WTC11 (cell line): ENCODE measurements at regions not wholly inside any gene's neighbourhood (a gene's known extent, or its start where the extent isn't known, plus 50 kb on each side); places are given as distances from the start of the nearest gene placed in this dataset.

ENCODE experiments used
- ATAC-seq: fragments of 200-7000 bp; cut with Tn5 transposase; 2 replicates; pipeline ENCODE4 v1.10.0; 2021; ENCODE audit warnings: mild to moderate bottlenecking, moderate library complexity
- CTCF ChIA-PET: fragments of 300-600 bp; sonication (Branson Sonifier 250); formaldehyde crosslinking; loops from one replicate; lab custom pipeline; 2021; ENCODE audit warnings: antibody characterized with exemption; lab: Charles Lee
- POLR2A ChIA-PET: fragments of 350-600 bp; sonication (Branson Sonifier 250); formaldehyde crosslinking; loops from one replicate; lab custom pipeline; 2021; ENCODE audit warnings: antibody characterized with exemption; lab: Charles Lee
- DNase-seq: peaks from one replicate; pipeline ENCODE4 v3.0.0; 2021; ENCODE audit warnings: low spot score
- H3K27ac Mint-ChIP-seq: 2 replicates; pipeline ENCODE4 v1.8.0; 2021; ENCODE audit warnings: mixed read lengths
- H3K27me3 Mint-ChIP-seq: 2 replicates; pipeline ENCODE4 v1.8.0; 2021; ENCODE audit warnings: low read depth, mild to moderate bottlenecking, moderate library complexity, mixed read lengths
- H3K36me3 Mint-ChIP-seq: 2 replicates; pipeline ENCODE4 v1.8.0; 2021; ENCODE audit warnings: mixed read lengths
- H3K4me1 Mint-ChIP-seq: 2 replicates; pipeline ENCODE4 v1.8.0; 2022; ENCODE audit warnings: mixed read lengths
- H3K4me3 Mint-ChIP-seq: 2 replicates; pipeline ENCODE4 v1.8.0; 2021; ENCODE audit warnings: mild to moderate bottlenecking, moderate library complexity, mixed read lengths
- H3K9me3 Mint-ChIP-seq: 2 replicates; pipeline ENCODE4 v1.8.0; 2021; ENCODE audit warnings: mixed read lengths
- ATF1 ChIP-seq: sonication (generic); formaldehyde crosslinking; IDR thresholded peaks from 2 replicates; pipeline ENCODE4 v1.8.1; 2023; ENCODE audit warnings: mild to moderate bottlenecking, moderate library complexity, missing genetic modification reagents
- ATF2 ChIP-seq: sonication (generic); formaldehyde crosslinking; IDR thresholded peaks from 2 replicates; pipeline ENCODE4 v1.8.1; 2022; ENCODE audit warnings: low read depth, missing genetic modification reagents, borderline replicate concordance
- FOXP4 ChIP-seq: sonication (generic); formaldehyde crosslinking; IDR thresholded peaks from 2 replicates; pipeline ENCODE4 v1.8.0; 2022; ENCODE audit warnings: mild to moderate bottlenecking, missing genetic modification reagents
- GABPB1 ChIP-seq: sonication (generic); formaldehyde crosslinking; IDR thresholded peaks from 2 replicates; pipeline ENCODE4 v1.8.1; 2023; ENCODE audit warnings: mild to moderate bottlenecking, missing genetic modification reagents
- MLX ChIP-seq: sonication (generic); formaldehyde crosslinking; IDR thresholded peaks from 2 replicates; pipeline ENCODE4 v1.8.1; 2023; ENCODE audit warnings: mild to moderate bottlenecking, missing genetic modification reagents, moderate library complexity
- MXD4 ChIP-seq: fragments of 250-450 bp; sonication (Bioruptor Pico); IDR thresholded peaks from 2 replicates; pipeline ENCODE4 v1.8.0; 2021; ENCODE audit warnings: mild to moderate bottlenecking, moderate library complexity, borderline replicate concordance
- NR3C1 ChIP-seq: sonication (generic); formaldehyde crosslinking; conservative IDR thresholded peaks from 2 replicates; pipeline ENCODE4 v1.8.1; 2023; ENCODE audit warnings: low read depth, mild to moderate bottlenecking, missing genetic modification reagents
- PREB ChIP-seq: sonication (generic); formaldehyde crosslinking; IDR thresholded peaks from 2 replicates; pipeline ENCODE4 v1.8.1; 2022; ENCODE audit warnings: mild to moderate bottlenecking, missing genetic modification reagents, moderate library complexity, borderline replicate concordance
- RELA ChIP-seq: sonication (generic); formaldehyde crosslinking; IDR thresholded peaks from 2 replicates; pipeline ENCODE4 v1.8.1; 2022; ENCODE audit warnings: missing genetic modification reagents, mild to moderate bottlenecking, borderline replicate concordance
- SP1 ChIP-seq: sonication (generic); formaldehyde crosslinking; conservative IDR thresholded peaks from 2 replicates; pipeline ENCODE4 v1.8.1; 2022; ENCODE audit warnings: missing genetic modification reagents
- TCF7 ChIP-seq: sonication (generic); formaldehyde crosslinking; IDR thresholded peaks from 2 replicates; pipeline ENCODE4 v1.8.0; 2022; ENCODE audit warnings: mild to moderate bottlenecking, low read depth, missing genetic modification reagents, moderate library complexity
- TEAD4 ChIP-seq: sonication (generic); formaldehyde crosslinking; IDR thresholded peaks from 2 replicates; pipeline ENCODE4 v1.8.0; 2022; ENCODE audit warnings: mild to moderate bottlenecking, missing genetic modification reagents
- ZNF121 ChIP-seq: sonication (generic); formaldehyde crosslinking; IDR thresholded peaks from 2 replicates; pipeline ENCODE4 v1.8.0; 2023; ENCODE audit warnings: missing genetic modification reagents
- ZNF232 ChIP-seq: sonication (generic); formaldehyde crosslinking; IDR thresholded peaks from 2 replicates; pipeline ENCODE4 v1.8.0; 2022; ENCODE audit warnings: mild to moderate bottlenecking, missing genetic modification reagents
- ZNF263 ChIP-seq: sonication (generic); formaldehyde crosslinking; IDR thresholded peaks from 2 replicates; pipeline ENCODE4 v1.8.1; 2022; ENCODE audit warnings: low read depth, mild to moderate bottlenecking, moderate library complexity, missing genetic modification reagents
- ZNF423 ChIP-seq: fragments of 250-450 bp; sonication (Bioruptor Pico); IDR thresholded peaks from 2 replicates; pipeline ENCODE4 v2.1.2; 2022; ENCODE audit warnings: mild to moderate bottlenecking, moderate library complexity
- ZSCAN18 ChIP-seq: fragments of 250-450 bp; sonication (Bioruptor Pico); IDR thresholded peaks from 2 replicates; pipeline ENCODE4 v2.1.2; 2022; ENCODE audit warnings: mild to moderate bottlenecking, moderate library complexity

GRCh38 chr16:22624038-22624799 is 113.5 kb downstream of the NPIPB5 start:
- no peak overlapping the region for H3K27ac Mint-ChIP-seq
- no peaks in the 10 kb centered on the region for H3K36me3 Mint-ChIP-seq
- TF ChIP-seq SP1, result no peak
- no peak for TF ChIP-seq MXD4 (CRISPR knock-in tag)
- POLR2A ChIA-PET, result no interaction called here
- H3K9me3 Mint-ChIP-seq, result 0 out of 2 replicates have a peak, but pooled peaks cover 3% of the 10 kb centered on the region
- DNase-seq, result no peak
- ATAC-seq, result no peak; the same call in 1 of the 2 replicates
- CTCF ChIA-PET, result no interaction called here
- no peaks in the 10 kb centered on the region for H3K27me3 Mint-ChIP-seq
- H3K4me1 Mint-ChIP-seq, result peaks cover 10% of the 10 kb centered on the region; the same call in 1 of the 2 replicates
- H3K4me3 Mint-ChIP-seq, result no peak overlapping the region

DNA sequence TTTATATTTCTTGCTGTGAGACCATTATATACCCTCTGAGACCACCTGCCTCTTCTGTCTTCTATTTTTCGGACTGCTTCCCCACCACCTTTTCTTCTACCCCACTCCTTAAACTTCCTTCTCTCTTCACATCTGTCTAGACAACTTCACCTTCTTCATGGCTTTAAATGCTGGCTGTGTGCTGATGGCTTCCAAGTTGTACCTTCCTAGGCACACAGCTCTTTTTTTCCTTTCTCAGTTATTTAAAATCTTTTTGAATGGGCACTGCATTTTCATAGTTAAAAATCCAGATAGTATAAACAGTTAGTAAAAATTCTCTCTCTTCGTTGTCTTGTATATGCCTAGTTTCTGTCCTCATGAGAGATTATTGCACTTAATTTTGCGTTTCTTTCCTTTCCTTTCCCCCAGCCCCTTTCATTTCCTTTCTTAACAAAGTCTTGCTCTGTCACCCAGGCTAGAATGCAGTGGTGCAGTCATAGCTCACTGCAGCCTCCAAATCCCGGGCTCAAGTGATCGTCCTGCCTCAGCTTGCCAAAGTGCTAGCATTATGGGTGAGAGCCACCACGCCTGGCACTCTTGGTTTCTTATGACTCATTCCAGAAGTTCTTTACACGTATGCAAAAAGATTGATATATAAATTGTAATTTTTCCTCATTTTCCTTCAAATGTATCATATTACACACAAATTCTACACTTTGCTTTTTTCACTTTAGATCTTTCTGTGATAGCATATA is 114.3 kb downstream of the NPIPB5 start:
- Mint-ChIP-seq H3K27ac (no peak overlapping the region), H3K9me3 (0 out of 2 replicates have a peak, but pooled peaks cover 3% of the 10 kb centered on the region), H3K4me1 (peaks cover 10% of the 10 kb centered on the region; the same call in 1 of the 2 replicates), H3K27me3 (no peaks in the 10 kb centered on the region), H3K4me3 (no peak overlapping the region), H3K36me3 (no peaks in the 10 kb centered on the region)
- no peak for TF ChIP-seq ATF2
- POLR2A ChIA-PET, result no interaction called here
- DNase-seq, result no peak
- no peak for ATAC-seq
- CTCF ChIA-PET, result no interaction called here

- Mint-ChIP-seq H3K36me3 (no peaks in the 10 kb centered on the region), H3K27me3 (no peaks in the 10 kb centered on the region), H3K4me1 (peaks cover 4% of the 10 kb centered on the region; the same call in 1 of the 2 replicates), H3K4me3 (no peak overlapping the region), H3K27ac (no peak overlapping the region), H3K9me3 (0 out of 2 replicates have a peak, but pooled peaks cover 3% of the 10 kb centered on the region)
- ChIA-PET CTCF (no interaction called here), POLR2A (no interaction called here)
- TF ChIP-seq ATF1 (CRISPR knock-in tag) (no peak), RELA (CRISPR knock-in tag) (no peak), TCF7 (no peak), FOXP4 (CRISPR knock-in tag) (no peak), ZNF121 (CRISPR knock-in tag) (no peak), MLX (CRISPR knock-in tag) (no peak), ZNF263 (CRISPR knock-in tag) (no peak), ATF2 (no peak), NR3C1 (CRISPR knock-in tag) (no peak), ZNF423 (CRISPR knock-in tag) (no peak), PREB (CRISPR knock-in tag) (no peak), ZNF232 (CRISPR knock-in tag) (no peak), TEAD4 (CRISPR knock-in tag) (no peak), ZSCAN18 (CRISPR knock-in tag) (no peak), GABPB1 (CRISPR knock-in tag) (no peak)
- no peak for ATAC-seq
- DNase-seq, result no peak
These were observed 115.3 kb downstream of the NPIPB5 start for GRCh38 chr16:22625967-22626366.
